Renal cortical epithelial cell (primary cell): ENCODE measurements at regions not wholly inside any gene's neighbourhood (a gene's known extent, or its start where the extent isn't known, plus 50 kb on each side); places are given as distances from the start of the nearest gene placed in this dataset.
"Not testable (repeated sequence)": the region's sequence is repeated elsewhere in the genome, so short reads cannot be mapped to it uniquely, and the experiment has no call there.

Experiments
- DNase-seq: peaks from one replicate; pipeline ENCODE4 v3.0.0-alpha.2; 2011; ENCODE audit warnings: low read depth

- DNase-seq = no peak
Observed at GRCh38 chr9:745761-746380, 95.6 kb upstream of the DMRT1 start.

GRCh38 chr9:746661-747434 lies 94.6 kb upstream of the DMRT1 start:
- no peak for DNase-seq

GRCh38 chr9:747567-747966 lies 93.9 kb upstream of the DMRT1 start:
- DNase-seq = no peak

GRCh38 chr9:748861-749497 lies 92.5 kb upstream of the DMRT1 start:
- no peak for DNase-seq

- no peak for DNase-seq
Observed at GRCh38 chr9:749716-750115, 91.8 kb upstream of the DMRT1 start.

- DNase-seq = no peak
Observed at GRCh38 chr9:750249-750967, 91.1 kb upstream of the DMRT1 start.

GRCh38 chr9:751137-752051 lies 90.1 kb upstream of the DMRT1 start:
- no peak for DNase-seq

- DNase-seq = peak; percentile 86
Observed at GRCh38 chr9:752201-752600, 89.3 kb upstream of the DMRT1 start.

GRCh38 chr9:752681-753200 lies 88.8 kb upstream of the DMRT1 start:
- DNase-seq = no peak

GRCh38 chr9:753734-754133 lies 87.8 kb upstream of the DMRT1 start:
- DNase-seq = not testable (repeated sequence)

GRCh38 chr9:754150-754931 lies 87.2 kb upstream of the DMRT1 start:
- no peak for DNase-seq

- DNase-seq = peak; percentile 94
Observed at GRCh38 chr9:755454-756381, 85.8 kb upstream of the DMRT1 start.

- peak; percentile 41 for DNase-seq
Observed at GRCh38 chr9:757246-757881, 84.1 kb upstream of the DMRT1 start.

GRCh38 chr9:758146-758545 lies 83.4 kb upstream of the DMRT1 start:
- DNase-seq = no peak

GRCh38 chr9:759541-759940 lies 82.0 kb upstream of the DMRT1 start:
- peak; percentile 61 for DNase-seq

- DNase-seq = no peak
Observed at GRCh38 chr9:759983-760736, 81.3 kb upstream of the DMRT1 start.

GRCh38 chr9:761176-761792 lies 80.2 kb upstream of the DMRT1 start:
- peak; percentile 81 for DNase-seq
